Fibroblast of the aortic adventitia (primary cell): ENCODE measurements at regions not wholly inside any gene's neighbourhood (a gene's known extent, or its start where the extent isn't known, plus 50 kb on each side); places are given as distances from the start of the nearest gene placed in this dataset.

Source experiments
- DNase-seq: peaks from one replicate; pipeline ENCODE4 v3.0.0-alpha.2; 2010; ENCODE audit warnings: low read depth
- H3K4me3 ChIP-seq: 2 replicates; pipeline ENCODE4 v1.5.1; 2011; ENCODE audit warnings: low read depth, mild to moderate bottlenecking, control low read depth, low read length, moderate library complexity
- TF ChIP-seq, protein P1 (sequence below): IDR thresholded peaks from 2 replicates; pipeline ENCODE4 v1.5.1; 2011; ENCODE audit warnings: mild to moderate bottlenecking, low read length, control low read depth, inconsistent platforms; ENCODE audit not compliant: insufficient read depth

DNA sequence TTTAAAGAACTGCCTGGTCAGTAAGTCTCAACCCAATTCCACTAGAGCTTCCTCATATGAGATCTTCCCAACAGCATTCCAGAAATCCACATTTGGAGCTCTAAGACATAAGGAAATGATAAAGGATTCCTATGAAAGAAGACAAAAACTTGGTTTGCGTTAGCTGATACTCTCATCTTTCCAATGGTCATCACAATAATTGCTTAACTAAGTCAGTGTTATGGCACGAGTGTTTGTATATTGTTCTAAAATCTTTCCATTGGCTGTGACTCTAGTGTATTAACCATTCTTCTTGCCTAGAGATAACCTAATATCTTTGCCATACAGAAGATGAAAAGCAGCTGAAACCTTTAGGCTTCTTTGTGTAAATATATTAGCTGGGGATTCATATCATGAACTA is 289.0 kb downstream of the SNX13 start:
- DNase-seq = peak; percentile 73
- H3K4me3 ChIP-seq = no peak overlapping the region
- TF ChIP-seq, protein P1, sequence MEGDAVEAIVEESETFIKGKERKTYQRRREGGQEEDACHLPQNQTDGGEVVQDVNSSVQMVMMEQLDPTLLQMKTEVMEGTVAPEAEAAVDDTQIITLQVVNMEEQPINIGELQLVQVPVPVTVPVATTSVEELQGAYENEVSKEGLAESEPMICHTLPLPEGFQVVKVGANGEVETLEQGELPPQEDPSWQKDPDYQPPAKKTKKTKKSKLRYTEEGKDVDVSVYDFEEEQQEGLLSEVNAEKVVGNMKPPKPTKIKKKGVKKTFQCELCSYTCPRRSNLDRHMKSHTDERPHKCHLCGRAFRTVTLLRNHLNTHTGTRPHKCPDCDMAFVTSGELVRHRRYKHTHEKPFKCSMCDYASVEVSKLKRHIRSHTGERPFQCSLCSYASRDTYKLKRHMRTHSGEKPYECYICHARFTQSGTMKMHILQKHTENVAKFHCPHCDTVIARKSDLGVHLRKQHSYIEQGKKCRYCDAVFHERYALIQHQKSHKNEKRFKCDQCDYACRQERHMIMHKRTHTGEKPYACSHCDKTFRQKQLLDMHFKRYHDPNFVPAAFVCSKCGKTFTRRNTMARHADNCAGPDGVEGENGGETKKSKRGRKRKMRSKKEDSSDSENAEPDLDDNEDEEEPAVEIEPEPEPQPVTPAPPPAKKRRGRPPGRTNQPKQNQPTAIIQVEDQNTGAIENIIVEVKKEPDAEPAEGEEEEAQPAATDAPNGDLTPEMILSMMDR = no peak

DNA sequence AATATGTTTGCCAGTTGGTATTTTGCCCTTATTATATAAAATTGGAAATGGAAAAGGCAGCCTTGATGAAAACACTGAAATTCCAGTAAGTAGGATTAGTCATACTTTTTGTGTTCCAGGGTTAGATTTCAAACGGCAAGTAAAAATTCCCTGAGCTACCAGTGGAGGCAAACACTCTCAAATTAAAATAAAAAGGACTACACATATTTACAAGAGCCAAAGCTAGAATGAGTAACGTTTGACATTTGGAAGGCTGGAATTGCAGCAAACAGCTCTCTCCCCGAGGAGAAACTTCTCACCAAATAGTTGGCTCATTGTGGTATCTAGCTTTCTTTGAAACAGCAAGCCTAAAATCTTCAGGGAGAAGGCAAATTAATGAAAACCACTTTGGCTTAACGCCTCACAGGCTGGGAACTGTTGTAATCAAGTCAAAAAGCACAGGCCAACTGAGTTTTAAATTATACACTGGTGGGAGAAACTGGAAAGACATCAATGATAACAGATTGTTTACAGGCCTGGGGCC is 288.4 kb downstream of the SNX13 start:
- DNase-seq = peak; percentile 98
- no peak overlapping the region for H3K4me3 ChIP-seq
- TF ChIP-seq, protein P1 = peak; percentile 67

GRCh38 chr7:17654940-17655339 is 285.4 kb downstream of the SNX13 start:
- no peak overlapping the region for H3K4me3 ChIP-seq
- DNase-seq = no peak
- TF ChIP-seq, protein P1 = no peak

- H3K4me3 ChIP-seq = no peak overlapping the region
Observed at GRCh38 chr7:17659126-17659525, 281.2 kb downstream of the SNX13 start.

DNA sequence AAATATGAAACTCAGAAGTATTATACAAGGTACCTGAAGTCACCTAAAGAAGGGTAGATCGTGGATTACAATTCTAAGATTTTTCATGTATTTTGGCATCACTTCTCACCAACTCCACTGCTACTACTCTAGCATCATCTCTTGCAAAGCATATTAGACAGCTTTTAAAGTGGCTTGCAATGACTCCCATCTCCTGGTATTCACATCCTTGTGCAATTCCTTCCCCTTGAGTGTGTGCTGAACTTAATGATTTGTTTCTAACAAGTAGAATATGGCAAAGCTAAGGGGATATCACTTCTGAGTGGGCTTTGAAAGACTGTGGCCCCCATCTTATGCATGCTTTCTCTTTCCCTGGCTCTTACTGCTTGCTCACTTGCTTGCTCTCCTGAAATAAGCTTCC is 280.2 kb downstream of the SNX13 start:
- TF ChIP-seq, protein P1 = no peak
- DNase-seq = peak; percentile 79
- no peak overlapping the region for H3K4me3 ChIP-seq

More at GRCh38 chr7:17659126-17659525, 281.2 kb downstream of the SNX13 start:
- no peak for DNase-seq
- TF ChIP-seq, protein P1 = no peak

DNA sequence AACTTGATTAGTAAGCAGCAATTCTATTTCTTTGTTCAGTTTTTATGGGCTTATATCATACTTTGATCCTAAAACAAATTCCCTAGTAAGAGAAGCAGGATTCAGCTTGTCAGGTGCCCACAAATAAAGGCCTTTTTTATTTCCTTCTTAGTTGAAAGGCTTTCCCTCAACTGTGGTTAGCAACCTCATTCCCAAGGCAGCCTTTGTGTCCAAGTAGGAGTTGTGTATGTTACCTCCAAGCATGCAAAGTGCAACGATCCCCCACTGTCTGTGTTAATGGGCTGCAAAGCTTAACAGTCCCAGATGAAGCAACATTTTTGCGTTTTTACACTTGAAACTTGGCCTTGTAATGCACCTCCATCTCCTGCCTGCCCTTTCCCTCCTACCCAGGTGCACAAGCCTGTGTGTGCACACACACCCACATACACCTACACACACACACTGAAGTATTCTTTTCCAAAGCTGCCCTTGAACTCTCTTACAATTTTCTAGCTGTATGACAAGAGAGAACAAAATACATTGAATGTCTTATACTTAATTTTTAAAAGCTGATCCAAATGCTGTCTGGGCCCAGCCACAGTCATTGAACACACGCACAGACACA is 278.2 kb downstream of the SNX13 start:
- H3K4me3 ChIP-seq = no peak overlapping the region
- TF ChIP-seq, protein P1 = no peak
- peak; percentile 62 for DNase-seq
